HCT116 (cell line): ENCODE measurements at regions not wholly inside any gene's neighbourhood (a gene's known extent, or its start where the extent isn't known, plus 50 kb on each side); places are given as distances from the start of the nearest gene placed in this dataset.

Source experiments
- CTCF ChIP-seq, 3 experiments: fragments of 200-600 bp in 1 of 3; sonication (generic) in 1 of 3; IDR thresholded peaks in 2 of 3; conservative IDR thresholded peaks in 1 of 3; 2 replicates each; pipeline ENCODE4 v1.5.1; 2012 to 2017; ENCODE audit warnings: low read depth in 2 of 3, low read length in 2 of 3, antibody characterized with exemption in 1 of 3, borderline replicate concordance in 1 of 3, control low read depth in 1 of 3, mild to moderate bottlenecking in 1 of 3, mixed read lengths in 1 of 3, mixed run types in 1 of 3, moderate library complexity in 1 of 3; ENCODE audit not compliant: insufficient read depth in 1 of 3
- EZH2 ChIP-seq: fragments of 200-600 bp; sonication (generic); IDR thresholded peaks from 2 replicates; pipeline ENCODE4 v1.6.1; 2017; ENCODE audit warnings: antibody characterized with exemption, mixed run types
- POLR2AphosphoS5 ChIP-seq: IDR thresholded peaks from 2 replicates; pipeline ENCODE4 v1.6.1; 2011; ENCODE audit warnings: mild to moderate bottlenecking, low read depth, low read length, moderate library complexity
- SIN3A ChIP-seq: IDR thresholded peaks from 2 replicates; pipeline ENCODE4 v1.6.1; 2012; ENCODE audit warnings: low read depth
- SP1 ChIP-seq: IDR thresholded peaks from 2 replicates; pipeline ENCODE4 v1.6.1; 2012; ENCODE audit warnings: low read depth
- TF ChIP-seq, protein P1 (sequence below): IDR thresholded peaks from 2 replicates; pipeline ENCODE4 v1.6.1; 2012

- TF ChIP-seq, protein P1, sequence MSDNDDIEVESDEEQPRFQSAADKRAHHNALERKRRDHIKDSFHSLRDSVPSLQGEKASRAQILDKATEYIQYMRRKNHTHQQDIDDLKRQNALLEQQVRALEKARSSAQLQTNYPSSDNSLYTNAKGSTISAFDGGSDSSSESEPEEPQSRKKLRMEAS, result no peak
- no peak for TF ChIP-seq CTCF (IDR thresholded peaks at IDR 0.05 in 2 of 3, conservative IDR thresholded peaks at IDR 0.05 in 1 of 3; ENCODE audit: borderline replicate concordance in 1 of 3, insufficient read depth in 1 of 3, low read depth in 2 of 3, low read length in 2 of 3)
- no peak for TF ChIP-seq EZH2
- no peak for TF ChIP-seq SIN3A
- TF ChIP-seq SP1, result no peak
- no peak for TF ChIP-seq POLR2AphosphoS5
These were observed 191.1 kb upstream of the RASGRP1 start for GRCh38 chr15:38755718-38756117.
